NOMO-1 treated with DMSO at 0.1 percent for 48 hours (cell line): ENCODE measurements at regions not wholly inside any gene's neighbourhood (a gene's known extent, or its start where the extent isn't known, plus 50 kb on each side); places are given as distances from the start of the nearest gene placed in this dataset.

Experiments used
- DNase-seq: peaks from one replicate; lab custom pipeline; 2025; ENCODE audit not compliant: unreplicated experiment; lab: John Stamatoyannopoulos, UW

DNA sequence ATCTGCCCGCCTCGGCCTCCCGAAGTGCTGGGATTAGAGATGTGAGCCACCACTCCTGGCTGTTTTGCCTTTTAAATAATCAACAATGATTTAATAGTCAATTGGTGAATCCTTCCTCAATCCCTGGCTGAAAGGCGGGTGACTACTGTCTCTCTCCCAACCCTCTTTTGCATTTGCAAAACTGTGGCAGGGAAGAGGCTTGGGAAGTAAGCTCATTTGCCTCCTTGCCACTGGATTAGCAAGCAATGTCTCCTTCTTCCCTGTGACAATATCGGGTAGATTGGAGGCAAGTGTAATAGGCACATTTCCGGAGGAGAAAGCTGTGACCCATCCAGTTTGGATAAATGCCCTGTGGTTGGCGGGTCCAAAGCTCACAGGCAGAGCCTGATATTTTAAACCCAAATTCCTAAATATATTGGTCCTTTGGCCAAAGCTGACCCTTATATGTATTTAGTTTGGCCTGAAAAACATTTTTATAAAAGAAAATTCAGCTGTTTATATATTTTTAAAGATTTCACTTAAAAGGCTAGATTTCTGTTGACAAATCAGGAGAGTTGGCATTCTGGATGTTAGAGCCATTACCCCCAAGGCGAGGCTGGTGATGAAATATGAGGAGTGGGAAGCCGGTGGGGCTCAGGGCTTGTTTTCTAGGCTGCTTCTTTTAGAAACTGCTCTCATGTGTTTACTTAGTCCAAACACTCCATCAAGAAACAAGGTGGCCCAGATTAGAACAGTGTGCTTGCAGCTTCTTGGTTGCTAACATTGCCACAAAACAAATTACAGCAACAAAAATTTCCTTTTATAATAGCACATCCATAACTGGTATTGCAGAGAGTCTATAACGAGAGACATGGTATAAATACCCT, 646.9 kb upstream of the TMEM132C start:
- no peak for DNase-seq

- DNase-seq: no peak
These were observed 646.1 kb upstream of the TMEM132C start for GRCh38 chr12:127620735-127621355.

- DNase-seq: no peak
These were observed 645.6 kb upstream of the TMEM132C start for GRCh38 chr12:127621366-127621765.

- DNase-seq: no peak
These were observed 643.6 kb upstream of the TMEM132C start for GRCh38 chr12:127623362-127623761.

DNA sequence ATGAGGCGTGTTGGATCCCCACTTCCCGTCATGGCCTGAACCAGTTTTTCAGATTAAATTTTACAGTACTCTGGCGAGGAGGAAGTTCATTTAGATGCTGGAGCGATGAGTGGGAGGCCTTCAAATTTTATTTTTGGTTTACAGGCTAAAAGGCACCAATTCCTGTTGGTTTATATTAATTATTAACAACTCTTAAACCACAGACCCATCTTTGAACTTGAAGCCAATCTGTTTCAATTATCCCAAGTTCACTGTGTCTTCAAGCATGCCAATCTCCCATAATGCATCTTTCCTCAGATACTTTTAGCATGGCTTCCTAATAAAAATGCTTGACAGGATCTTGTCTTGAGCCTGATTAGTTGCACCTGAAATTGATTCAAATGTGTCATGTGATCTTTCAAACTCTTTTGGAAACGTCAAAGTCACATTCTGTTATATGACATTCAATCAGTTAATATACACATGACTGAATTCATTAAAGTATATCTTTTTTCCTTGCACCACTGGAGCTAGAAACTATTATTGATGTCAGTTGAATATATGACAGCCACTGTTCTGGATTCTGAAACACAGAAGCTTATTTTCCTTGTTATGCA, 641.7 kb upstream of the TMEM132C start:
- no peak for DNase-seq

DNA sequence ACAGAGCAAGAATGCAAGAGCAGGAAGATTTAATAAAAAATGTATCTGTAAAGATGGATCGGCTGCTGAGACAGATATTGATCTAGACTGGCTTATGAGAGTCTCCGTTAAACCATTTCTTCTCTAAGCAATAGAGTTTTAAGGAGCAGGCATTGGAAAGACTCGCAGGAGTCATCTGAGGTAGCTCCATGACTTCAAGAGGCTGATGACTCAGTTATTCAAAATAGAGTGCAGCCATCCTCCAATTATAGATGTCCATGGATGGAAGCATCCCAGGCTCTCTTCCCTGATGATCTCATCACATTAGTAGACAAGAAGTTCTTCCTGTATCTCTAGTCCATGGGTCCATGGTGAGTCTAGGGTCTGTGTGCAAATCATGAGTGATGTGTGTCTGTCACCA, 638.3 kb upstream of the TMEM132C start:
- DNase-seq: no peak

- DNase-seq: no peak
These were observed 637.7 kb upstream of the TMEM132C start for GRCh38 chr12:127629066-127629820.

DNA sequence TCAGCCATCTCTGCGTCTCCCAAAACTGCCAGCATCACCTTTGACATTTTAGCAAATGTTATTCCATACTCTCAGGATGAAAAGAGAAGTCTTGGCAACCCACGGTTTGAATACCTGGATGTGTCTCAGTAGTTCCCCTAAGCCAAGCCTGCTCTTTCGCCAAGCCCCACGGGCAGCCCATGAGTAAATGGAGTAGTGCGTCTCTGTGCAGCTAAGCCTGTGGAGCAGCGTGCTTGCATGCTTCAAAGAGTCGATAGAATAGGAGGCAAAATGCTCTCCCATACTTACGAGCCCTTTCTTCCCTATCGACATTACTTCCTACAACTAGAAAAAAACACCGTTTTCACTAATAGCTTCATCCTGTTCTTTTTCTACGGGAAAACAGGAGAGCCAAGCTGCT, 634.5 kb upstream of the TMEM132C start:
- DNase-seq: no peak

- DNase-seq: no peak
These were observed 631.1 kb upstream of the TMEM132C start for GRCh38 chr12:127635838-127636237.

DNA sequence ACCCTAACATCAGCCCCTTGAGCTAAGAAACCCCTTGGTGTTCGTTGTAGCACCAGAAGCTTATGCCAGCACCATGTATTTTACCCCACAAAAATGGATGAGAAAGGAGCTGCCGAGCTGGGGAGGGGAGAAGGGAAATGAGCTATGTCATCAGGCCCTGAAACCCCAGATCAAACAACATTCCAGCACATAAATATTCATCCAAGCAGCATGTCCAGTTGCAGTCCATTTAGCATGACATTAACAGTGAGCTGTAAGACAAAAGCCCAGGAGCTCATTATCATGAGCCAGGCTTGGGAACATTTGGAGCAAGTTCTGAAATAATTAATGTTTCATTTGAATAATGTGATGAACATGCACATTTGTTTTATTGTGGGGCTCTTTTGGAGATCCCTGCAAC, 630.1 kb upstream of the TMEM132C start:
- no peak for DNase-seq

GRCh38 chr12:127640181-127640886, 626.6 kb upstream of the TMEM132C start:
- no peak for DNase-seq

- DNase-seq: no peak
These were observed 624.8 kb upstream of the TMEM132C start for GRCh38 chr12:127642208-127642607.

GRCh38 chr12:127648321-127648720, 618.6 kb upstream of the TMEM132C start:
- DNase-seq: no peak

DNA sequence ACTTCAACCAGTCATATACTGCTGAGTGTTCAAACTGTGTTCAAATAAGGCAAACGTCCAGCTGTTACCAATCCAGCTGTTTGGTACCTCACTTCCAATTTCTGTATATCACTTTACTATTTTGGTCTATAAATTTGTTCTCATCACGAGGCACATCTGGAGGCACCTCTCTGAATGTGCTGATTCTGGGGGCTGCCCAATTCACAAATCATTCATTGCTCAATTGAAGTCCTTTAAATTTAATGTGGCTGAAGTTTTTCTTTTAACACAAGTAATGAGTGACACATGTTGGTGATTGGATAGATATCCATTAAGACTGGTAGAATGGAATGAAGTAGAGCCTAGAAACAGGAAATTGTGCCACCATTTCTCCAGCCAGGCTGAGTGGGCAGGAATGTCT, 617.0 kb upstream of the TMEM132C start:
- no peak for DNase-seq

- DNase-seq: no peak
These were observed 616.3 kb upstream of the TMEM132C start for GRCh38 chr12:127650626-127651025.

- no peak for DNase-seq
These were observed 614.7 kb upstream of the TMEM132C start for GRCh38 chr12:127652281-127652680.

GRCh38 chr12:127654383-127654985, 612.5 kb upstream of the TMEM132C start:
- DNase-seq: no peak

- DNase-seq: no peak
These were observed 611.3 kb upstream of the TMEM132C start for GRCh38 chr12:127655691-127656090.

DNA sequence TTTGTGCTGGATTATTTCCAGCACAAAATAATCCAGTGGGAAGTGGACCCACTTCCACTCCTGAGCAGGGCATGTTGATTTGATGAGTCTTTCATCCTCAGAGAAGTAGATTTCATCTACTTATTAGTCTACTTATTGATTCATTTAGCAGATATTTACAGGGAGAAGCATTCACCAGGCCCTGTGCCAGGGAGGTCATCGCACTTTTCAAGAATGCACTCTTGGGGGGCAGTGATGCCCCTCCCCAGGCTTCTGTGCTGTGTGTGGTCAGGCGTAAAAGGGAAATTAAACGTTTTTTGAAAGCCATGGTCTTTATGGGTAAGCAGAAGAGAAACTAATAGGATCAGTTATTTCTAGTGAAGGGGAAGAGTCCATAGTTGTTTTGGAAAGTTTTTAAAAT, 610.7 kb upstream of the TMEM132C start:
- no peak for DNase-seq

GRCh38 chr12:127657036-127657435, 609.9 kb upstream of the TMEM132C start:
- no peak for DNase-seq
